H1 (cell line): ENCODE measurements at regions not wholly inside any gene's neighbourhood (a gene's known extent, or its start where the extent isn't known, plus 50 kb on each side); places are given as distances from the start of the nearest gene placed in this dataset.

Experiments used
- CTCF ChIA-PET: fragments of 300-600 bp; sonication (Branson Sonifier 250); formaldehyde crosslinking; loops from one replicate; lab custom pipeline; 2021; ENCODE audit not compliant: partially characterized antibody; lab: Charles Lee
- POLR2A ChIA-PET: fragments of 300-600 bp; sonication (Branson Sonifier 250); formaldehyde crosslinking; loops from one replicate; lab custom pipeline; 2021; ENCODE audit warnings: inconsistent platforms; ENCODE audit not compliant: partially characterized antibody; lab: Charles Lee
- DNase-seq, 2 experiments: peaks; one replicate each; pipeline versions ENCODE4 v3.0.0 to v3.0.0-alpha.2; 2010 to 2022; ENCODE audit warnings: low spot score in 2 of 2, low read depth in 1 of 2, mixed read lengths in 1 of 2
- FAIRE-seq: peaks from 2 replicates; lab custom pipeline; 2011; peaks lifted over from hg19 to GRCh38; lab: Jason Lieb, UNC
- H2AFZ ChIP-seq: 2 replicates; pipeline ENCODE4 v1.8.1; 2012; ENCODE audit warnings: low read length, inconsistent platforms
- H2AK5ac ChIP-seq: 2 replicates; pipeline ENCODE4 v1.6.1; 2013; ENCODE audit warnings: low read depth, low read length
- H2BK120ac ChIP-seq: replicated peaks from 2 replicates; pipeline ENCODE3; 2013; ENCODE audit warnings: low read depth, low read length, inconsistent platforms
- H2BK12ac ChIP-seq: 2 replicates; pipeline ENCODE4 v1.6.1; 2013; ENCODE audit warnings: low read depth, low read length
- H2BK15ac ChIP-seq: 2 replicates; pipeline ENCODE4 v1.6.1; 2013; ENCODE audit warnings: low read length
- H2BK20ac ChIP-seq: 2 replicates; pipeline ENCODE4 v1.6.1; 2013; ENCODE audit warnings: low read length
- H2BK5ac ChIP-seq: 2 replicates; pipeline ENCODE4 v1.6.1; 2013; ENCODE audit warnings: low read depth, low read length
- H3K14ac ChIP-seq: 2 replicates; pipeline ENCODE4 v1.6.1; 2013; ENCODE audit warnings: inconsistent platforms; ENCODE audit not compliant: insufficient read length
- H3K18ac ChIP-seq: 2 replicates; pipeline ENCODE4 v1.6.1; 2013; ENCODE audit warnings: low read length; ENCODE audit errors: extremely low read depth
- H3K23ac ChIP-seq: 2 replicates; pipeline ENCODE4 v1.6.1; 2013; ENCODE audit warnings: inconsistent platforms; ENCODE audit not compliant: insufficient read length
- H3K23me2 ChIP-seq: 2 replicates; pipeline ENCODE4 v1.6.1; 2013; ENCODE audit warnings: low read depth, low read length
- H3K27ac ChIP-seq: 2 replicates; pipeline ENCODE4 v1.6.1; 2011; ENCODE audit warnings: low read depth, low read length, inconsistent platforms
- H3K27me3 ChIP-seq, 4 experiments: replicated peaks in 1 of 4; 1 replicate in 1 of 4; 2 replicates in 3 of 4; pipeline versions ENCODE4 v1.6.1 to v1.8.1; 2011 to 2013; ENCODE audit warnings: low read length in 3 of 4, mild to moderate bottlenecking in 3 of 4, inconsistent platforms in 2 of 4, mixed read lengths in 2 of 4, moderate library complexity in 1 of 4; ENCODE audit not compliant: control insufficient read depth in 3 of 4, insufficient read depth in 3 of 4; ENCODE audit errors: extremely low read depth in 1 of 4
- H3K36me3 ChIP-seq, 4 experiments: 2 replicates each; pipeline versions ENCODE4 v1.6.1 to v1.8.1; 2011 to 2013; ENCODE audit warnings: mild to moderate bottlenecking in 4 of 4, low read length in 3 of 4, moderate library complexity in 2 of 4, control low read depth in 1 of 4, inconsistent platforms in 1 of 4; ENCODE audit not compliant: insufficient read depth in 4 of 4, control insufficient read depth in 2 of 4
- H3K4ac ChIP-seq: replicated peaks from 2 replicates; pipeline ENCODE3; 2013; ENCODE audit warnings: low read length, low read depth, mixed read lengths, inconsistent platforms; ENCODE audit not compliant: insufficient read length
- H3K4me1 ChIP-seq, 4 experiments: replicated peaks in 1 of 4; 1 replicate in 1 of 4; 2 replicates in 3 of 4; pipeline versions ENCODE4 v1.6.1 to v1.8.1; 2011 to 2013; ENCODE audit warnings: low read length in 3 of 4, inconsistent platforms in 2 of 4, mixed read lengths in 1 of 4; ENCODE audit not compliant: insufficient read depth in 4 of 4, control insufficient read depth in 3 of 4
- H3K4me2 ChIP-seq, 2 experiments: 2 replicates each; pipeline versions ENCODE4 v1.6.1 to v1.8.1; 2011 to 2013; ENCODE audit warnings: low read depth in 2 of 2, low read length in 2 of 2, control low read depth in 1 of 2, inconsistent platforms in 1 of 2, mild to moderate bottlenecking in 1 of 2; ENCODE audit not compliant: insufficient read depth in 1 of 2
- H3K4me3 ChIP-seq, 4 experiments: fragments of 200-600, 300-600 bp in 1 of 4; sonication (generic), shearing (Covaris generic), sonication (Bioruptor Twin) in 1 of 4; 2 replicates each; pipeline versions ENCODE4 v1.5.1 to v1.8.1; 2011 to 2016; ENCODE audit warnings: low read length in 4 of 4, low read depth in 3 of 4, control low read depth in 2 of 4, inconsistent platforms in 2 of 4, mild to moderate bottlenecking in 2 of 4, mixed read lengths in 1 of 4, moderate library complexity in 1 of 4; ENCODE audit not compliant: insufficient read depth in 2 of 4; ENCODE audit errors: extremely low read depth in 1 of 4
- H3K56ac ChIP-seq: replicated peaks from 2 replicates; pipeline ENCODE3; 2013; ENCODE audit warnings: low read depth, mild to moderate bottlenecking, mixed read lengths, low read length, inconsistent platforms; ENCODE audit not compliant: insufficient read length
- H3K79me1 ChIP-seq: 2 replicates; pipeline ENCODE4 v1.6.1; 2013; ENCODE audit warnings: low read depth, low read length, control low read depth
- H3K79me2 ChIP-seq, 2 experiments: 2 replicates each; pipeline versions ENCODE4 v1.6.1 to v1.8.1; 2012 to 2013; ENCODE audit warnings: low read length in 2 of 2, mild to moderate bottlenecking in 2 of 2, inconsistent platforms in 1 of 2; ENCODE audit not compliant: insufficient read depth in 2 of 2, control insufficient read depth in 1 of 2
- H3K9ac ChIP-seq, 4 experiments: replicated peaks in 1 of 4; 1 replicate in 1 of 4; 2 replicates in 3 of 4; pipeline versions ENCODE4 v1.6.1 to v1.8.1; 2011 to 2013; ENCODE audit warnings: low read depth in 3 of 4, low read length in 3 of 4, control low read depth in 2 of 4, mild to moderate bottlenecking in 2 of 4, moderate library complexity in 2 of 4, inconsistent platforms in 1 of 4; ENCODE audit errors: extremely low read depth in 1 of 4
- H3K9me3 ChIP-seq, 2 experiments: 2 replicates each; pipeline versions ENCODE4 v1.6.1 to v1.8.1; 2012 to 2013; ENCODE audit warnings: mild to moderate bottlenecking in 2 of 2, moderate library complexity in 2 of 2, control low read depth in 1 of 2, inconsistent platforms in 1 of 2, low read depth in 1 of 2, low read length in 1 of 2, mixed read lengths in 1 of 2; ENCODE audit not compliant: insufficient read depth in 2 of 2
- H4K20me1 ChIP-seq, 2 experiments: replicated peaks in 1 of 2; 2 replicates each; pipeline versions ENCODE3 to v1.8.1; 2011 to 2013; ENCODE audit warnings: inconsistent platforms in 2 of 2, low read length in 2 of 2, mild to moderate bottlenecking in 1 of 2; ENCODE audit not compliant: insufficient read depth in 2 of 2, control insufficient read depth in 1 of 2
- H4K5ac ChIP-seq: 2 replicates; pipeline ENCODE4 v1.6.1; 2013; ENCODE audit warnings: low read length, low read depth, mixed read lengths, inconsistent platforms; ENCODE audit not compliant: insufficient read length
- H4K8ac ChIP-seq: 2 replicates; pipeline ENCODE4 v1.8.0; 2013; ENCODE audit warnings: mild to moderate bottlenecking, moderate library complexity, low read length, inconsistent platforms; ENCODE audit not compliant: insufficient read depth; ENCODE audit errors: extremely low read depth
- H4K91ac ChIP-seq: replicated peaks from 2 replicates; pipeline ENCODE3; 2013; ENCODE audit warnings: low read length, mixed read lengths, inconsistent platforms; ENCODE audit not compliant: insufficient read length
- CBX8 ChIP-seq: fragments of 300-800, 300-1000 bp; sonication (generic); IDR thresholded peaks from 2 replicates; pipeline ENCODE4 v1.7.1; 2016; ENCODE audit warnings: low read depth, low read length, borderline replicate concordance
- CHD2 ChIP-seq: IDR thresholded peaks from 2 replicates; pipeline ENCODE4 v1.6.1; 2012; ENCODE audit warnings: low read length, improper control_type of control experiment
- EZH2 ChIP-seq: fragments of 200-600 bp; sonication (generic); IDR thresholded peaks from 2 replicates; pipeline ENCODE4 v1.7.1; 2012; ENCODE audit warnings: low read depth, mild to moderate bottlenecking, moderate library complexity, low read length, inconsistent platforms; ENCODE audit not compliant: severe bottlenecking
- FOSL1 ChIP-seq: IDR thresholded peaks from 2 replicates; pipeline ENCODE4 v1.6.1; 2011; ENCODE audit warnings: mild to moderate bottlenecking, low read depth, low read length, moderate library complexity; ENCODE audit not compliant: insufficient read depth
- GABPA ChIP-seq: IDR thresholded peaks from 2 replicates; pipeline ENCODE4 v1.6.1; 2011; ENCODE audit warnings: mild to moderate bottlenecking, low read length, moderate library complexity, borderline replicate concordance; ENCODE audit not compliant: insufficient read depth
- POU5F1 ChIP-seq: IDR thresholded peaks from 2 replicates; pipeline ENCODE4 v1.6.1; 2011; ENCODE audit warnings: low read depth, mild to moderate bottlenecking, low read length, moderate library complexity
- RAD21 ChIP-seq, 2 experiments: IDR thresholded peaks in 1 of 2; conservative IDR thresholded peaks in 1 of 2; 2 replicates each; pipeline ENCODE4 v1.6.1; 2011; ENCODE audit warnings: low read depth in 2 of 2, low read length in 2 of 2, improper control_type of control experiment in 1 of 2, inconsistent platforms in 1 of 2, mild to moderate bottlenecking in 1 of 2, moderate library complexity in 1 of 2
- SIN3A ChIP-seq, 2 experiments: IDR thresholded peaks in 1 of 2; conservative IDR thresholded peaks in 1 of 2; 2 replicates each; pipeline ENCODE4 v1.6.1; 2011 to 2012; ENCODE audit warnings: low read length in 2 of 2, improper control_type of control experiment in 1 of 2, low read depth in 1 of 2, mild to moderate bottlenecking in 1 of 2
- TEAD4 ChIP-seq: IDR thresholded peaks from 2 replicates; pipeline ENCODE4 v1.6.1; 2012; ENCODE audit warnings: low read depth, low read length, inconsistent platforms, mixed read lengths
- WGBS, 2 experiments: shearing (Covaris generic) in 1 of 2; methylation state at CpG; one replicate each; pipeline versions ENCODE4 v1.1.6 to v1.1.7; 2013 to 2015; ENCODE audit warnings: low lambda C conversion rate in 2 of 2, mixed read lengths in 2 of 2, inconsistent platforms in 1 of 2, low coverage in 1 of 2, missing lambda C conversion rate in 1 of 2; ENCODE audit not compliant: insufficient replicate concordance in 2 of 2, insufficient coverage in 1 of 2, insufficient read length in 1 of 2; ENCODE audit errors: extremely low coverage in 1 of 2, missing lambda C conversion rate in 1 of 2; 5-methylcytosine and 5-hydroxymethylcytosine counted together

DNA sequence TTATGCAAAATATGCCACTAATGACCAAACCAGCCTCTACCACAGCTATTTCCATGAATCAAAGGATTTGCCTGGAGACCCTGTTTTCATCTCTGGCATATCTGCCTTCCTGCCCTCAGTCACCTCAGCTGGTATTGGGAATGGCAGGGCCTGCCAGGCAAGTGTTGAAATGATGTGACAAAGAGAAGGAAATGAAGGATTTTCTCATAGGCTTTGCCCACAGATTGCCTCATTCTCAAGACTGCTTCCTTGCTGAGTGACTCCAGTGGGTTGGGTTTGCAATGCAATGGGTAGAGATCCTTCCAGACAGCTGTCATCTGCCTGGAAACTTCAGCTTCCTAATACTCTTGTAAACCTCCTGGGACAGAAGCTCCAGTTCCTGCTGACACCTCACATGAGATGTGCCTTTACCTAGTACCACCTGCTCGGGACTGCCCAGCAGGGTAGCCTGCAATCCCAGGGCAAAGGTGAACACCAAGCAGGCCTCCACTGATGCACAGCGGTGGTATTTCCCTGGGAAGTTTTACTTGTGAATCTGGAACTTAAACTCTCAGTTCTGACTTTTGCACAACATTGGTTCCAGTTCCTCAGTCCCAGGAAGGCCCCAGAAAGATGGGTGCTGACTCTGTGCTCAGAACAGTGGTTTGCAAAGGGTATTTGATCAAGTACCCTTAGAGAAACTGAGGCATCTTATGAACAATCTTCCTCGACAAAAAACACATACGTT, 64.8 kb upstream of the SLC1A1 start:
- Histone ChIP-seq H2BK15ac (no peak overlapping the region), H4K20me1 (no peaks in the 10 kb centered on the region), H2BK20ac (no peak overlapping the region), H2BK120ac (no peak overlapping the region), H4K91ac (no peak overlapping the region), H3K4me2 (no peak overlapping the region), H3K36me3 (no peaks in the 10 kb centered on the region), H3K9me3 (no peaks in the 10 kb centered on the region), H3K14ac (no peak overlapping the region), H3K4me1 (peaks cover 0 to 3% (median 1%) of the 10 kb centered on the region in 4 experiments; a peak in 3 of 7 replicates), H3K4me3 (no peak overlapping the region), H2AK5ac (no peak overlapping the region), H3K9ac (no peak overlapping the region), H2AFZ (no peak overlapping the region), H3K56ac (no peak overlapping the region), H3K23ac (no peak overlapping the region), H3K23me2 (no peaks in the 10 kb centered on the region), H2BK5ac (no peak overlapping the region), H4K8ac (no peak overlapping the region), H3K79me2 (no peaks in the 10 kb centered on the region), H3K27me3 (no peaks in the 10 kb centered on the region), H3K27ac (no peak overlapping the region), H4K5ac (no peak overlapping the region), H3K79me1 (no peaks in the 10 kb centered on the region), H3K18ac (no peak overlapping the region), H3K4ac (no peak overlapping the region), H2BK12ac (no peak overlapping the region)
- ChIA-PET CTCF (interaction anchor here (0.7 kb wide), 1 partner anchor 24 kb away, joined by 3 read pairs; no protein-coding TSS in a partner anchor), POLR2A (no interaction called here)
- no peak for DNase-seq
- no peak for FAIRE-seq
- 93% methylated on average over 4 of the region's 4 CpGs; no CpG with 5 or more reads in 1 of the 2 experiments for WGBS, 2 experiments
- no peak for TF ChIP-seq FOSL1
- TF ChIP-seq CHD2: no peak
- TF ChIP-seq RAD21 (IDR thresholded peaks at IDR 0.05 in 1 of 2, conservative IDR thresholded peaks at IDR 0.05 in 1 of 2; ENCODE audit: low read depth in 2 of 2, low read length in 2 of 2): no peak
- TF ChIP-seq TEAD4: no peak
- TF ChIP-seq GABPA: no peak
- TF ChIP-seq SIN3A (conservative IDR thresholded peaks at IDR 0.05 in 1 of 2, IDR thresholded peaks at IDR 0.05 in 1 of 2; ENCODE audit: low read depth in 1 of 2, low read length in 2 of 2): no peak
- no peak for TF ChIP-seq EZH2
- TF ChIP-seq POU5F1: no peak
- TF ChIP-seq CBX8: no peak
